Epithelial cell of proximal tubule (primary cell): ENCODE measurements at regions not wholly inside any gene's neighbourhood (a gene's known extent, or its start where the extent isn't known, plus 50 kb on each side); places are given as distances from the start of the nearest gene placed in this dataset.

Experiments used
- DNase-seq: peaks from one replicate; pipeline ENCODE4 v3.0.0-alpha.2; 2011; ENCODE audit warnings: low read depth
- H3K4me3 ChIP-seq: 2 replicates; pipeline ENCODE4 v1.5.1; 2011; ENCODE audit warnings: low read depth, mild to moderate bottlenecking, low read length
- CTCF ChIP-seq: conservative IDR thresholded peaks from 2 replicates; pipeline ENCODE4 v1.5.1; 2012; ENCODE audit warnings: low read depth, mild to moderate bottlenecking, low read length

- peak; percentile 58 for TF ChIP-seq CTCF
Measured at GRCh38 chr7:88357294-88357693, 50.6 kb upstream of the STEAP4 start.

More at GRCh38 chr7:88357294-88357693, 50.6 kb upstream of the STEAP4 start:
- no peak overlapping the region for H3K4me3 ChIP-seq
- no peak for DNase-seq
